ENCODE measurements at regions not wholly inside any gene's neighbourhood (a gene's known extent, or its start where the extent isn't known, plus 50 kb on each side); places are given as distances from the start of the nearest gene placed in this dataset.

GRCh38 chr14:53716578-53716977 is 240.0 kb downstream of the BMP4 start:
- TF ChIP-seq EZH2 (IDR thresholded peaks at IDR 0.05; ENCODE audit: low read depth, unreplicated experiment): no peak
- TF ChIP-seq CTCF (conservative IDR thresholded peaks at IDR 0.05; ENCODE audit: low read depth in 2 of 2): no peak
- no peak for TF ChIP-seq EZH2phosphoT487 (IDR thresholded peaks at IDR 0.05; ENCODE audit: unreplicated experiment)
- no peak for TF ChIP-seq POLR2AphosphoS5 (IDR thresholded peaks at IDR 0.05; ENCODE audit: low read depth)
- TF ChIP-seq REST (IDR thresholded peaks at IDR 0.05; ENCODE audit: unreplicated experiment): no peak
- TF ChIP-seq ZNF462 (CRISPR knock-in tag; IDR thresholded peaks at IDR 0.05): no peak
- TF ChIP-seq ZNF331 (CRISPR knock-in tag; IDR thresholded peaks at IDR 0.05; ENCODE audit: low read depth): no peak
- TF ChIP-seq ETS1 (IDR thresholded peaks at IDR 0.05): no peak
- no peak for TF ChIP-seq JUNB (IDR thresholded peaks at IDR 0.05; ENCODE audit: unreplicated experiment)
- TF ChIP-seq CREB1 (CRISPR knock-in tag; IDR thresholded peaks at IDR 0.05; ENCODE audit: low read depth): no peak
- no peak for TF ChIP-seq STAT1 (IDR thresholded peaks at IDR 0.05; ENCODE audit: unreplicated experiment)
- TF ChIP-seq ZNF114 (CRISPR knock-in tag; IDR thresholded peaks at IDR 0.05): no peak

Measured in GM23338 (cell line).